CD4-positive, alpha-beta T cell (primary cell): ENCODE measurements at regions not wholly inside any gene's neighbourhood (a gene's known extent, or its start where the extent isn't known, plus 50 kb on each side); places are given as distances from the start of the nearest gene placed in this dataset.

Experiments used
- ATAC-seq: fragments of 200-7000 bp; cut with Tn5 transposase; one replicate; pipeline ENCODE4 v1.10.0; 2022; ENCODE audit warnings: mild to moderate bottlenecking; ENCODE audit not compliant: poor library complexity
- CTCF ChIA-PET: fragments of 350-600 bp; sonication (Branson Sonifier 250); formaldehyde crosslinking; loops from one replicate; lab custom pipeline; 2021; ENCODE audit warnings: antibody characterized with exemption, inconsistent platforms; lab: Charles Lee
- POLR2A ChIA-PET: fragments of 350-600 bp; sonication (Branson Sonifier 250); formaldehyde crosslinking; loops from one replicate; lab custom pipeline; 2021; ENCODE audit warnings: antibody characterized with exemption, inconsistent platforms; lab: Charles Lee
- DNase-seq, 14 experiments: peaks; one replicate each; pipeline ENCODE4 v3.0.0-alpha.2; 2013 to 2020; ENCODE audit warnings: mixed read lengths in 2 of 14
- H3K27ac ChIP-seq, 2 donors: one replicate each; pipeline versions ENCODE4 v1.5.1 to v1.7.0; 2013; ENCODE audit warnings: low read length in 2 of 2, low read depth in 1 of 2, mild to moderate bottlenecking in 1 of 2
- H3K27me3 ChIP-seq, 2 experiments: 1 replicate in 1 of 2; 2 replicates in 1 of 2; pipeline versions ENCODE4 v1.6.1 to v1.7.0; 2013; ENCODE audit warnings: low read length in 2 of 2, control low read depth in 1 of 2, mild to moderate bottlenecking in 1 of 2, moderate library complexity in 1 of 2; ENCODE audit not compliant: insufficient read depth in 2 of 2, control insufficient read depth in 1 of 2
- H3K36me3 ChIP-seq: one replicate; pipeline ENCODE4 v1.6.1; 2013; ENCODE audit warnings: low read length, control low read depth; ENCODE audit not compliant: insufficient read depth
- H3K4me1 ChIP-seq: one replicate; pipeline ENCODE4 v1.6.1; 2013; ENCODE audit warnings: low read length, control low read depth; ENCODE audit not compliant: insufficient read depth
- H3K4me3 ChIP-seq: one replicate; pipeline ENCODE4 v1.5.1; 2013; ENCODE audit warnings: mild to moderate bottlenecking, low read length, moderate library complexity
- H3K9me3 ChIP-seq, 2 experiments: 1 replicate in 1 of 2; 2 replicates in 1 of 2; pipeline versions ENCODE4 v1.6.1 to v1.7.0; 2013; ENCODE audit warnings: low read length in 2 of 2, mild to moderate bottlenecking in 2 of 2, control low read depth in 1 of 2, moderate library complexity in 1 of 2; ENCODE audit not compliant: control insufficient read depth in 1 of 2, insufficient read depth in 1 of 2
- H3K27ac Mint-ChIP-seq: one replicate; pipeline ENCODE4 v1.8.0; 2020; ENCODE audit warnings: mixed read lengths
- H3K27me3 Mint-ChIP-seq: one replicate; pipeline ENCODE4 v1.8.0; 2021; ENCODE audit warnings: mixed read lengths
- H3K36me3 Mint-ChIP-seq: one replicate; pipeline ENCODE4 v1.8.0; 2021; ENCODE audit warnings: low read depth, mixed read lengths
- H3K4me1 Mint-ChIP-seq: one replicate; pipeline ENCODE4 v1.8.0; 2021; ENCODE audit warnings: low read depth, mixed read lengths
- H3K4me3 Mint-ChIP-seq: one replicate; pipeline ENCODE4 v1.8.0; 2020; ENCODE audit warnings: mild to moderate bottlenecking, mixed read lengths
- H3K9me3 Mint-ChIP-seq: one replicate; pipeline ENCODE4 v1.8.0; 2020; ENCODE audit warnings: mixed read lengths
- intact Hi-C, 2 experiments: fragments of 100-400 bp; cut with DNase I in 1 of 2; cut with micrococcal nuclease in 1 of 2; formaldehyde crosslinking; loops; one replicate each; pipeline versions ENCODE4 v1.15.1 to v1.9.0; 2023 to 2025; cut with DNase I, micrococcal nuclease
- TF ChIP-seq, protein P1 (sequence below): fragments of 200-600 bp; IDR thresholded peaks from one replicate; pipeline ENCODE4 v1.8.0; 2022; ENCODE audit warnings: antibody characterized with exemption, mild to moderate bottlenecking

DNA sequence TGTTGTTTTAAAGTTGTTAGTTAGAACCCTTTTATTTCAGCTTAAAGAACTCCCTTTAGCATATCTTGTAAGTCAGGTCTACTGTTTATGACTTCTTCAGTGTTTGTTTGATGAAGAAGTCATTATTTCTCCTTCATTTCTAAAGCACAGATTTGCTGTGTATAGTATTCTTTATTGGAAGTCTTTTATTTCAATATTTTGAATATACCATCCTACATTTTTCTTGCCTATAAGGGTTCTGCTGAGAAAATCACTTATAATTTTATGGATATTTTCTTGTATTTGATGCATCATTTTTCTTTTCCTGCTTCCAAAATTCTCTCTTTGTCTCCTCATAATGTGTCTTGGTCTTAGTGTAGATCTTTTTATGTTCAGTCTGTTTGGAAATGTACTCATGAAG lies 134.5 kb downstream of the CPXCR1 start:
- H3K4me3 Mint-ChIP-seq = no peak overlapping the region
- Histone ChIP-seq H3K27ac (no peak overlapping the region), H3K36me3 (no peaks in the 10 kb centered on the region), H3K4me3 (no peak overlapping the region), H3K4me1 (no peaks in the 10 kb centered on the region), H3K9me3 (no peaks in the 10 kb centered on the region), H3K27me3 (no peaks in the 10 kb centered on the region)
- peaks cover 2% of the 10 kb centered on the region for H3K9me3 Mint-ChIP-seq
- ChIA-PET CTCF (interaction anchor here (0.6 kb wide), 1 partner anchor 21 kb away, joined by 3 read pairs; no protein-coding TSS in a partner anchor), POLR2A (no interaction called here)
- TF ChIP-seq, protein P1, sequence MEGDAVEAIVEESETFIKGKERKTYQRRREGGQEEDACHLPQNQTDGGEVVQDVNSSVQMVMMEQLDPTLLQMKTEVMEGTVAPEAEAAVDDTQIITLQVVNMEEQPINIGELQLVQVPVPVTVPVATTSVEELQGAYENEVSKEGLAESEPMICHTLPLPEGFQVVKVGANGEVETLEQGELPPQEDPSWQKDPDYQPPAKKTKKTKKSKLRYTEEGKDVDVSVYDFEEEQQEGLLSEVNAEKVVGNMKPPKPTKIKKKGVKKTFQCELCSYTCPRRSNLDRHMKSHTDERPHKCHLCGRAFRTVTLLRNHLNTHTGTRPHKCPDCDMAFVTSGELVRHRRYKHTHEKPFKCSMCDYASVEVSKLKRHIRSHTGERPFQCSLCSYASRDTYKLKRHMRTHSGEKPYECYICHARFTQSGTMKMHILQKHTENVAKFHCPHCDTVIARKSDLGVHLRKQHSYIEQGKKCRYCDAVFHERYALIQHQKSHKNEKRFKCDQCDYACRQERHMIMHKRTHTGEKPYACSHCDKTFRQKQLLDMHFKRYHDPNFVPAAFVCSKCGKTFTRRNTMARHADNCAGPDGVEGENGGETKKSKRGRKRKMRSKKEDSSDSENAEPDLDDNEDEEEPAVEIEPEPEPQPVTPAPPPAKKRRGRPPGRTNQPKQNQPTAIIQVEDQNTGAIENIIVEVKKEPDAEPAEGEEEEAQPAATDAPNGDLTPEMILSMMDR = no peak
- H3K4me1 Mint-ChIP-seq = no peaks in the 10 kb centered on the region
- no peaks in the 10 kb centered on the region for H3K27me3 Mint-ChIP-seq
- intact Hi-C loops = no loop called here
- DNase-seq (no peak), ATAC-seq (no peak)
- H3K27ac Mint-ChIP-seq = no peak overlapping the region
- no peaks in the 10 kb centered on the region for H3K36me3 Mint-ChIP-seq

DNA sequence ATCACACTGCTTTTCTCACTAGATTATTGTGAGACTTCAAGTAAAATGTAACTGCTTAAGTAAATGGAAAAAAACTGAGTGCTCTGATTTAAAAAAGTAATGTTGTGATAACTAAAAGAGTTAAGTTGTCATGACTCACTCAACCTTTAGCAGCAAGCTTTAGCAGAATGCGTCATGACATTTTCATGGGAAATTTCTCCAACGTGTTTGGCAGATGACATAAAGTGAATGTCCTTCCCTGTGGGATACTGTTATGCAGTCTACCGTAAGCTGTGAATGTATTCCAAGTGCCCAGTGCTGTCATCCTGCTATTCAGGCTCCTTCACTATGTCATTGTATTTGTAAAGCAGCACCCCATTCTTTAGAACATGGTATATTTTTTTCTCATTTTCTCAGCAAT lies 136.2 kb downstream of the CPXCR1 start:
- Histone ChIP-seq H3K27ac (no peak overlapping the region), H3K9me3 (no peaks in the 10 kb centered on the region), H3K27me3 (no peaks in the 10 kb centered on the region), H3K36me3 (no peaks in the 10 kb centered on the region), H3K4me3 (no peak overlapping the region), H3K4me1 (no peaks in the 10 kb centered on the region)
- POLR2A ChIA-PET = no interaction called here
- TF ChIP-seq, protein P1 = no peak
- DNase-seq (no peak), ATAC-seq (no peak)
- no peaks in the 10 kb centered on the region for H3K27me3 Mint-ChIP-seq
- H3K27ac Mint-ChIP-seq = no peak overlapping the region
- no peaks in the 10 kb centered on the region for H3K4me1 Mint-ChIP-seq
- H3K4me3 Mint-ChIP-seq = no peak overlapping the region
- no peaks in the 10 kb centered on the region for H3K36me3 Mint-ChIP-seq
- intact Hi-C loops = no loop called here
- CTCF ChIA-PET = no interaction called here
- peaks cover 2% of the 10 kb centered on the region for H3K9me3 Mint-ChIP-seq

DNA sequence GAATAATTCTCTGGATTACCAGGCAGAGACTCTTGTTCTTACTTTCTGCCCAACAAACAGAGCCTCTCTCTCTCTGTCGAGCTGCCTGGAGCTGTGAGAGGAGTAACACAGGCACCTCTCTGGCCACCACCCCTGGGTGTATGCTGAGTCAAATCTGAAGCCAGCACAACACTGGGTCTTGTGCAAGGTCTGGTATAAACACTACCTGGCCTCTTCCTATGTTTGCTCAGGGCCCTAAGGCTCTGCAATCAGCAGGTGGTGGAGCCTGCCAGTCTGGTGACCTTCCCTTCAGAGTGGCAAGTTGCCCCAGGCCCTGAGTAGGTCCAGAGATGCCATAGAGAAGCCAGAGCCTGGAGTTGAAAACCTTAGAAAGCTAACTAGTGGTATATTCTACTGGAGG lies 139.9 kb downstream of the CPXCR1 start:
- Mint-ChIP-seq H3K27me3 (no peaks in the 10 kb centered on the region), H3K4me1 (no peaks in the 10 kb centered on the region), H3K9me3 (no peaks in the 10 kb centered on the region), H3K4me3 (no peak overlapping the region), H3K36me3 (no peaks in the 10 kb centered on the region), H3K27ac (no peak overlapping the region)
- intact Hi-C loops = no loop called here
- H3K4me3 ChIP-seq = no peak overlapping the region
- no peaks in the 10 kb centered on the region for H3K36me3 ChIP-seq
- ATAC-seq (no peak), DNase-seq (no peak)
- TF ChIP-seq, protein P1 = no peak
- no peaks in the 10 kb centered on the region for H3K9me3 ChIP-seq
- POLR2A ChIA-PET = no interaction called here
- H3K4me1 ChIP-seq = no peaks in the 10 kb centered on the region
- CTCF ChIA-PET = no interaction called here
- H3K27ac ChIP-seq = no peak overlapping the region
- H3K27me3 ChIP-seq = no peaks in the 10 kb centered on the region
